RKO (cell line): ENCODE measurements at regions not wholly inside any gene's neighbourhood (a gene's known extent, or its start where the extent isn't known, plus 50 kb on each side); places are given as distances from the start of the nearest gene placed in this dataset.
"Not testable (repeated sequence)": the region's sequence is repeated elsewhere in the genome, so short reads cannot be mapped to it uniquely, and the experiment has no call there.

Experiments
- DNase-seq: peaks from one replicate; pipeline ENCODE4 v3.0.0-alpha.2; 2016; ENCODE audit warnings: low spot score

DNA sequence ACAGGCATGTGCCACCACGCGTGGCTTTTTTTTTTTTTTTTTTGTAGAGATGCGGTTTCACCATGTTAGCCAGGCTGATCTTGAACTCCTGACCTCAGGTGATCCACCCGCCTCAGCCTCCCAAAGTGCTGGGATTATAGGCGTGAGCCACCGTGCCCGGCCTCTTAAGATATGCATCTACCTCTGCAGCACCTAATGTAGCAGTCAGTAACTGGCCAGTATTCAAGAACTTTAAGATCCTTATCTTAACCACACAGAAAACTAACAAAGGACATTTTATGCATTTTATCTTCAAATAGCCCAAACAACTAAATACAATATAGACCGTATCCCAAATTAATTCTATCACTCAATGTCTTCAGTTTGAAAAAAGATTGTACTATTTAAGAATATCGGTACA, 618.7 kb downstream of the TLE1 start:
- no peak for DNase-seq

DNA sequence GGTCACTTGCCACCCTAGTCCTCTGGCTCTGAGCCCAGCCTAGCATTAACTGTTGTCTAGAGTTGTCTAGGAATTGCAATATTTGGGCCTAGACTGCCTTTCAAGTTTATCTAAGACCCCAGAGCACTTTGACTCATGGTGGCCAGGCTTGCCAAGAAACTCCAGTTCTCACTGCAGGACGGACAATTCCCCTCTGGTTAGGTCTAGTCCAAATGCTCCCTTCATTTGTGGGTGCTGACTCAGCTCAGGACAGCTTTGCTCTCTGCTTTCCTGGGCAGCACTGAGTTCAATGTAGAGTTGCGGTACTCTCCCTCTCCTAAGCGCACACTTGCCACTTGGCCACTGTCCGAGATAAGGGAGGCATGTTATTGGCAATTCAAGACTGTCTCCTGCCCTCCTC, 619.4 kb downstream of the TLE1 start:
- DNase-seq: no peak

DNA sequence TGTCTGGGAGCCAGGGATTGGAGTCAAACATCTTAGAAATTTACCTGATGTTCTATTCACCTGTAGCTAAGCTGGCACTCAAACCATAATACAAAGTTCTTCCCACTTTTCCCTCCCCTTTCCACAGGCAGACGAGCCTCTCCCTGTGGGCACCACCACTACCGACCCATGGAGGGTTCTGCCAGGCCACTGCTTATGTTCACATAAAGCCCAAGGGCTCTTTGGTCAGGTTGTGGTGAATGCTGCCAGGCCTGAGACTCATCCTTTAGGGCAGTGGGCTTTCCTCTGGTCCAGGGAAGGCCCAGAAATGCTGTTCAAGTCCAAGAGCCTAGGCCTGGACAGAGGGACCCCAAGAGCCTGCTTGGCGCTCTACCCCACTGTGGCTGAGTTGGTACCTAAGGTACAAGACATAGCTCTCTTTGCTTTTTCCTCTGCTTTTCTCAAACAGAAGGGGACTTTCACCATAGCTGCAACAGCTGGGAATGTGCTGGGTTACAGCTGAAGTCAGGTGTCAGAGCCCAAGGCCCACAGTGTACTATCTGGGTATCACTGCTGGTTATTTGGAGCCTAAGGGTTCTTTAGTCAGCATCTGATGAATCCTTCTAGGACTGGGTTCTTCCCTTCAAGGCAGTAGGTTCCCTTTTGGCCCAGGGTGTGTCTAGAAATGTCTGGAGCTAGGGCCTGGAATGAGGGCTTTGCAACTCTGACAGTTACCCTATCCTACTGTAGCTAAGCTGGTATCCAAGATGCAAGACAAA, 620.1 kb downstream of the TLE1 start:
- DNase-seq: no peak

DNA sequence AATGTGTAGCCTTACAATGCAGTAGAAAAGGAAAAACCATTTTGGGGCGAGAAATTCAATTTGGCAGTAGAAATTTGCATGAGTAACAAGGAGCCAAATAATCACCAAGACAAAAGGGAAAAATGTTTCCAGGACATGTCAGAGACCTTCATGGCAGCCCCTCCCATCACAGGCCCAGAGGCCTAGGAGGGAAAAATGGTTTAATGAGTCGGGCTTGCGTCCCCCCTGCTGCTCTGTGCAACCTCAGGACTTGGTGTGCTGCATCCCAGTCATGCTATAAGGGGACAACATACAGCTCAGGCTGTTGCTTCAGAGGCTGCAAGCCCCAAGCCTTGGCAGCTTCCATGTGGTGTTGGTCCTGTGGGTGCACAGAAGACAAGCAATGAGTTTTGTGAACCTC, 626.4 kb downstream of the TLE1 start:
- not testable (repeated sequence) for DNase-seq

DNA sequence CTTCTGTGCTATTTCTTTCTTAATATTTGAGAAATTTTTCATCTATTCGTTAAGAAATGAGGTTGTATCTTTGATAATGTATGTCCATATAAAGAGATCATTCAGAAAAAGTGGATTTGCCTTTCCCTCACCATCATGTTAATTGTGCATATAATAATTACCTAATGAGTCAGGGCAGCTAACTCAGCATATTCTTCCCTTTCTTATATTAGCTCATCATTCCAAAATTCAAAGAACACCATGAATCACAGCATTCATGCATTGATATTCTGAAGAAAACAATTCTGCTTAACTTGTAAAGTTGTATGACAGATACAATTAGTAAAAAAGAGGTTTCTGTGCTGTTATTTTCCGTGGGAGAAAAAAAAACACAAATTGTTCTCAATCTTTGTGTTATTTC, 630.6 kb downstream of the TLE1 start:
- DNase-seq: no peak

DNA sequence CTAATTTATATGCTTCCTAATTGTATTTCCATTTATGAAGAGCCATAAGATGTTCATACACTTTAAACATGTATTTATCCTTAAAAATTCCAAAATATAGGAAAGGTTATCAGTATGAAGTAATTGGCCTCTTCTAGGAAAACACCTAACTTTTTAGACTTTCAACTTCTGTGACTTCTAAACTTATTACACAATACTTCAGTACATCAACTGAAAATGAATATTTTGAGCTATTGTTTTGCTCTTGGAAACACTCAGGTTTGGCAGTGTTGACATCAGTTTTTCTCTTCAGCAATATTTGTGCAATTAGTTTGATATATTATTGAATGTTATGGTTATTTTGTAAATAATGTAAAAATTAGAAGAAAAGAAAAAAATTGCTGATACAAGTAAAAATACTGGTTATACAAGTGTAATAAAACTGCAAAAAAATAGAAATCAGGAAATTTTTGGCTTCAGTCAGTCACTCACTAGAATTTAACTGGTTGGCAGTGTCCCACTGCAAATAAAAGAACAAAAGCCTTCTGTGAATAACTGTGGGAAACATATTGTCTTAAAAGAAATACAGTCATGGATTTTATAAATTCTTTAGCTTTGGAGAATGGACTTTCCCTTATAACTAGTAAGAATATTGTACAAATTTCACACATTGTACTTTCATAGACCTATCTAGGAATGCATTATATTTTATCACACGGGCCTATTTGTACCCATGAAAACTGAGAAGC, 635.9 kb downstream of the TLE1 start:
- DNase-seq: no peak

DNA sequence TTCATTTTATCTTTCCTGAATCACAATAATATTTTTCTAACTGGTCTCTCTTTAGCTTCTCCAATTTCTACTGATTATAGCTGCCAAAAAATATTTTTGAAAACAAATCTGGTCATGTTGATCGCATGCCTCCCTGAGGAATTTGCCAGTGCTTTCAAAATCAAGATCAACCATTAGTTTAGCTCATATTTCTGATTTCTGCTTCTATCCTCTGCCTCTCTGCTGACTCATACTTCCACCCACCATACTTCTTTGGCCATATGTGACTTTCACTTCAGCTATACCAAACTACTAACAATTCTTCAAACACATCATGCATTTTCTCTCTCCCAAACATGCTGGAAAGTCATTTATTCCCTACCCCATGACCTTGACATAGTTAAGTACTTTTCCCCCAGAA, 636.5 kb downstream of the TLE1 start:
- DNase-seq: no peak

DNA sequence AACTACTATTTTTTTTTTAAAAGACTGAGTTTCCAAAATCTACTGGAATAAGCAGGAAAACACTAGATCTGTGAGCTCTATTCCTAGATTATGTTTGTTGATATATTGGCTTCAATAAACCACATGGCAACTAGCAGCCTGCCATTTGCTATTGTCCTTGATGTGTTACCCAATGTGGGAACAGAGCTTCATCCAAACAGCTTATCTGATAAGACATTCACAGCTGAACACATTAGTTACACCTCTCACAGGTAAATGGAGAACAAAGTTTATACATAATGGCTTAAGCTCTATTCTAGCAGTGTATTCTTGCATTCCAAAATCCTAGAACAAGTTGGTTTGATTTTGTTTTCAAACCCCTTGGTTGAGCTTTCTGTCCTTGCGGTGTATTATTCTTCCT, 642.1 kb downstream of the TLE1 start:
- DNase-seq: no peak

DNA sequence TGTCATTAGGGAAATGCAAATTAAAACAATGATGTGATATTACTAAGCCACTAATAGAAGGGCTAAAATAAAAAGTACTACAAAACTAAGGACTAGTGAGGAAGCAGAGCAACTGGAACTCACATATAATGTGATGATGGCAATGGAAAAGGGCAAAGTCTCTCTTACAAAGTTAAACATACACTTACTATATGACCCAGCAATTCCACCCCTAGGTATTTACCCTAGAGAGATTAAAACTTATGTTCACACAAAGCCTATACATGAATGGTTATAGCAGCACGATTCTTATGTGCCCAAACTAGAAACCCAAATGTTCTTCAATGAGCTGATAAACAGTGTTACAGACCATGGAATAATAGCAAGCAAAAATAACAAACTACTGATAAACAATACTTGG, 643.7 kb downstream of the TLE1 start:
- no peak for DNase-seq

DNA sequence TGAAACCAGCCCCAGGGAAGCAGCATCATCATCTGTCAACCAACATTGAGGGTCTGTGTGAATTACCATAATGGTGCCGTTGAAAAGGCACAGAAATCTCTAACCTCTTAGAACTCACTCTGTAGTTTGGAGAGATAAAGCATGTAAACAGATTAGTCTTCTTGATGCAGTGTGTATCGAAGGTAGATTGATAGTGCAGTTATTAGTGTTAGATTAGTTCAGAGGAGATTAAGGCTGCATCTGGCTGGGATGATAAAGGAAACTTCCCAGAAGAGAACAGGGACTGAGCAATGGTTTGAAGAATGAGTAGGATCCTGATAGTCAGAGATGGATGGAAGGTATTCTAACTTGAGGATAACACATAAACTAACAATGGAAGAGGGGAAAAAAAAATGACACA, 651.5 kb downstream of the TLE1 start:
- DNase-seq: no peak

DNA sequence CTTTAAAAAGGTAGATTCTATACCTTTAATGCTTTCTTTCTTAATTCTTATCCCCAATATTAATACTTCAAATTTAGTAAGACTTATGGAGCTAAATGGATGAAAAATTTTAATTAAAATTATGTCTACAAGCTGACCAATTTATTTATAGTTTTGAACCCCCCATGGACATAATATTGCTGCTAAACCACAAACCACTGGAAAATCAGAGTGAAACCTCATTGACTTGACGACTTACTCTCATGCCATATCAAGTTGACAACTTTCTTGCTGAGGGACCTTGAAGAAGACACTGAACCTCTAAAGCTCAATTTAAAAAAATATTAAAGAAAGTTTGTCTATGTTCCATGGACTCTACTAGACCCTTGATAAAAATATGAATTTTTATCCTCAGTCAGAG, 653.7 kb downstream of the TLE1 start:
- DNase-seq: no peak

DNA sequence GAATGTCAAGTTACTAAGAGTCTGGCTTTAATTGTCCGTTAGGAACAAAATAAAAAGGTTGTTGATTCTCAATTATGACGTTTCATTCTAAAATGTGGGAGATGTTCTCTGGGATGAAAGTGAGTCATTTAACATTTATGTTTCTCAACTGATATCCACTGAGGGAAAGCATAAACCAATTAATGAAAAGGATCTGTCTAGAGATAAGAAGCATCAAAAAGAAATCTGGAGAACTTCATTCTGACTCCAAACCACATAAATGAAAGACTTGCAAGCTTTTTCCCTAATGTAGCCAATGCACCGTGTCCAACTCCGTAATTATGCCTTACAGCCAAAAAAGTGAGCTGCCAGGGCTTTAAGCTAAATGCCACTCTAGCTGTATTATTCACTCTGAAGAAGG, 654.2 kb downstream of the TLE1 start:
- DNase-seq: no peak

DNA sequence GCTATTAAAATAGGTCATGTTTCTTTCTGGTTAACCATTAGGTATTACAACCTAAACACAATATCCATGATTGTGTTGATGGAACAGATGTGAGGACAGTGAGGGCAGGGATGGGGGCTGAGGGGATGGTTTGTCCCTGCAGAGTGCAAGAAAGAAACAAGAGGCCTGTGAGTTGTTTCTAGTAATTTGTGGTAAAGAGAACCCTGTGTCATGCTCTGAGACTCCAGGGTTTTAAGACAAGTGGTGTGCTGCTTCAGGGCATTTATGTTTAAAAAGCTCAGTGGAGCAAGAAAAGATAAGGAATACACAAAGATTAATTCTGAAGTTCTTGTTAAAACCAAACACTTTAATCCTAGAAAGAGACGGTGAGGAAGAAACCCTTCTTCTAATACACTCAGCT, 656.5 kb downstream of the TLE1 start:
- DNase-seq: no peak

DNA sequence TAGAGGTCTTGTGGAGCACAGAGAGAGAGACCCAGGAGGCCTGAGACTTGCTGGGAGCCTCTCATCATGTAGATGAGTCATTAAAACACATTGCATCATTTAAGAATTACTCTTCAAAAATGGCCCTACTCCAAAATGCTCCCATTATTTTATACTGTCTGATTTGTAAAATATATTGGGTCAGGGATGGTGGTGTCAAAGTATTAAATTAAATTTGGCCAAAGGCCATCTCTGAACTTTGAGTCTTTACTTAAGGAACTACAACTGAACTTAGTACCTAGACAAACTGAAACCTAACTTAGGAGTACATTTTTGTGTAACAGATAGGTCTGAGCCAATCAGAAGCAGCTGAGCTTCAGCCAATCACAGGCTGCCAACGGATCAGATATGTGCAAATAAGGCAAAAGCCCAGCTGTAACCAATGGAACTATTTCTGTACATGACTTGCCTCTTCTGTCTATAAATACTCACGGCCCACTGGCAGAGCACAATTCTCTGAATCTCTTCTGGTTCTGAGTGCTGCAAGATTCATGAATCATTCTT, 657.2 kb downstream of the TLE1 start:
- DNase-seq: peak; percentile 37

DNA sequence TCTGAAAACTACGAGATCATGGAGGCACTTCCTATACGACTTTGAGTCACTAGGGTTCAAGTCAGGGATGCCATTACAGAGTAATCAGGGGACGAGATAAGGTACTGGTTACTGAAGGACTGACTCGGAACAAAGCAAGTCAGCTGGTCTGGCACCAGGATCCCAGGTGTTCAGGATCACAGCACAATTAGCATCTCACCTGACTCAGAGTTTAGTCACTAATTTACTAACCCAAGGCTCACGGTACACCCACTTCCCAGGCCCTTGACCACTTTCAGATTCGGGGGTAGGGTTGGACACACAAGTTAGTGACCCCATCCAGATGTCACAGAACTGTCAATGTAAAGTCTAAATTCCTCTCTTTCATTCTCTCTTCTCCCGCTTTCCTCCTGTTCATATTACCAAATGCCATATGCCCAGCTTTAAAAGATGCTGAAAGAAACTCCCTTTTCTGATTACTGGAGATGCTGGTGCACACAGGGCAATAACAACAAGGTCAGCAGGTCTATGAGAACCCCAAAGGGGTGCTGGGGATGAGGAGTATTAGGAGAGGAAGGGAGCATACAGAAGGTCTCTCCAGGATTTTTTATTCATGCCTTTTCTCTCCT, 657.8 kb downstream of the TLE1 start:
- peak; percentile 11 for DNase-seq

DNA sequence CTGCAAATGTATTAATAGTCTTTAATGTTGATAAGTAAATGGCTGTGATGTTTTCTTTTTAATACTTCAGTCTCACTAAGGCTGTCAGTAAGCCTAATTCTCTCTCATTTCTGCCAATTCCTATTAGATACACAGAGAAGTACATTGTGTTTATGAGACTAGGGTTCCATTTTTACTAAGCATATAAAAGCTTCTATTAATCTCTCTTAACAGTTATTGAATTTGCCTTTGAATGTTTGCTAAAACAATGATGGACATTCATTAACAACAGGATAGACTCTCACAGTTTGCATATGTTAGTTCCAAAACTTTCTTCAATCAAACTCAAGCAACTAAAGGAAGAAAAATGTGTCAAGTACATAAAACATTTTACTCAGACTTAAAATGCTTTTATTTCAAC, 659.3 kb downstream of the TLE1 start:
- DNase-seq: no peak

DNA sequence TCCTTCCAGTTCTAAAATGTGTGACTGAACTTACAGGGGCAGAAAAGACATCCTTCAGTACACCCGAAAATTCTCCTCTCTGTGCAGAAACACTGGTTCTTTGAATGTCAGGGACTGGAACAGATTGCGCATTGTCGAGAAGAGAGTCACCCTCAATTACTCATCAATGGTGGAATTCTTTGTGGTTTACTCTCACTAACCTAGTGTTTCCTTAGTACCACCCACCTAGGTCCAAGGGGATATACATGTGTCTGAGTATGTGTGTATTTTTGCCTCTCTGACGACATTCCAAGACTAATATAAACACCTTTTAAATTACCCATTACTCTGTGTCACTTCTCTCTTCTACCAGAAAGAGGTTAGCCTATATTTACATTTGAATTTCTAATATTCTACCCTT, 660.8 kb downstream of the TLE1 start:
- DNase-seq: peak; percentile 92

DNA sequence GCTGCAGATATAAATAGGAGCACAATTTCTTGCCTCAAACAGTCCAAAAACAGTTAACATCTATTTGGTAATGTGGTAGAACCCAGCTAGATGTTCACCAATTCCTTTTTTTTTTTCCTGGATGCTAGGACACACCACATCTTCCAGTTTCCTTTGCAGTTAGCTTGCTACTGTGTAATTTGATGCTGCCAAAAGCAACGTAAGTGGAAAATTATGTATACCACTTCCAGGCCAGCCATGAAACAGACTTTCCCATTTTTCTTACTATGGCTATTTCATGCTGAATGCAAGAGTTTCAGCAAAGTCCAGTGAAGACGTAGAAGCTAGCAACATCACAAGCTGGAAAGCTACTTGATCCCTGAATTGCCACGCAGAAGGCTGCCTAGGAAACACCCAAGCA, 667.2 kb downstream of the TLE1 start:
- DNase-seq: no peak

DNA sequence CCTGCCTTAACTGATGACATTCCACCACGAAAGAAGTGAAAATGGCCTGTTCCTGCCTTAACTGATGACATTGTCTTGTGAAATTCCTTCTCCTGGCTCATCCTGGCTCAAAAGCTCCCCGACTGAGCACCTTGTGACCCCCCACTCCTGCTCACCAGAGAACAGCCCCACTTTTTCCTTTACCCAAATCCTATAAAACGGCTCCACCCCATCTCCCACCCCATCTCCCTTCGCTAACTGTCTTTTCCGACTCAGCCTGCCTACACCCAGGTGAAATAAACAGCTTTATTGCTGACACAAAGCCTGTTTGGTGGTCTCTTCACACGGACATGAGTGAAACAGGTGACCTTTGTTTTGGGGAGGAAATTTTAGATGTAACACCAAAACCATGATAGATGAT, 674.4 kb downstream of the TLE1 start:
- not testable (repeated sequence) for DNase-seq

DNA sequence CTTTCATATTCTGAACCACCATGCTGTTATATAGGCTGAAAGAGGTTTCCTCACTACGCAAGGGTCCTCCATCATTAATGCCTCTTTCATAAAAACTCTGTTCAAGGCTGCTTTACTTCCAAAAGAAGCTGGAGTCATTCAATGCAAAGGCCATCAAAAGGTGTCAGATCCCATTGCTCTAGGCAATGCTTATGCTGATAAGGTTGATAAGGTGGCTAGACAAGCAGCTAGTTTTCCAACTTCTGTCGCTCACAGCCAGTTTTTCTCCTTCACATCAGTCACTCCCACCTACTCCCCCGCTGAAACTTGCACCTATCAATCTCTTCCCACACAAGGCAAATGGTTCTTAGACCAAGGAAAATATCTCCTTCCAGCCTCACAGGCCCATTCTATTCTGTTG, 676.2 kb downstream of the TLE1 start:
- not testable (repeated sequence) for DNase-seq

DNA sequence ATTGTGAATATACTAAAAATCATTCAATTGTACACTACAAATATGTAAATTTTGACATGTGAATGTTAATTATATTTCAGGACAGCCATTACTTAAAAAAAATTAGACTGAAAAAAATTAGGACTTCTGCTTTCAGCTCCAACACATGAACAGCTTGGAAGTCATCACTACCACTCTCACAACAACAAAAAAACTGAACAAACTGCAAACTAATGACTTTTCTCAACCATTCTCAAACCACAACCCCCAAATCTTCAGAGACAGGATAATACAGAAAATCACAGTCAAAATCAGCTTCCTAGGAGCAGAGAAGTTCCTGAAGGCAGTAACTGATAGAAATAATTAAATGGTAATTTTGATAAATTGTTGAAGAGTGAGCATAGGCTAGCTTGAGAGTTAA, 686.4 kb downstream of the TLE1 start:
- no peak for DNase-seq

DNA sequence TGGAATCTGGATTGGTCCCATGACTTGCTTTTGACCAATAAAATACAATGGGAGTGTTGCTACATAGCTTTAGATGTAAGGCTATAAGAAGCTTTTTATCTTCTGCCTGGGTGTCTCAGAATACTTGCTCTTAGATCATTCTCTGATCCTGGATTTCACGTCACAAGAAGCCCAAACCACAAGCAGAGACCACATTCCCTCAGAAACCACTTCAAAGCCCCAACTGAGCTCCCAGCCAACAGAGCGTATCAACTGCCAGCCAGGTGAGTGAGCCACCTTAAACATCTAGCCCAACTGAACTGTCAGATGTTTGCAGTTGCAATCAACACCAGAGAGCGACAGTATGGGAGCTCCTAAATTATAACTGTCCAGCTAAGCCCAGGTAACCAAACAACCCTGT, 687.1 kb downstream of the TLE1 start:
- no peak for DNase-seq

DNA sequence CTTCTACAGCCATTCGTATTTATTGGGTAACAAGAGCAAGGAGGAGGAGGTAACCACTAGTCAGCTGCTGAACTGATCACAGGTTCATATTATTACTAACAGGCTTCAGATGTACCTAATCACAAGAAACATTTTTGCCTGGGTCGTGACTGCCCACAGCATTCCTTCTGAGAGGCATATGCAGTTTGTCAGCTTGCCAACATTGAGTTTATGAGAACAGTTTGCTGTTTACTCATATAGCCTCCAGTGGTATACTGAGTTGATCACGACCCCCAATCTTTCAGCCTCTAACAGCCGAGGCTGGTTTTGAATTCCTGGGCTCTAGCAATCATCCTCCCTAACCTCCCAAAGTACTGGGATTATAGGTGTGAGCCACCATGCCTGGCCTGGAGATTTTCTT, 693.6 kb downstream of the TLE1 start:
- no peak for DNase-seq
